GM12872 (cell line): ENCODE measurements at regions not wholly inside any gene's neighbourhood (a gene's known extent, or its start where the extent isn't known, plus 50 kb on each side); places are given as distances from the start of the nearest gene placed in this dataset.

Experiments used
- CTCF ChIP-seq: IDR thresholded peaks from 3 replicates; pipeline ENCODE4 v1.5.1; 2011; ENCODE audit warnings: low read depth, mild to moderate bottlenecking, low read length, moderate library complexity; ENCODE audit not compliant: insufficient read depth

GRCh38 chr4:3390288-3390811 lies 51.4 kb upstream of the HGFAC start:
- no peak for TF ChIP-seq CTCF

- no peak for TF ChIP-seq CTCF
Measured at GRCh38 chr4:3391422-3391821, 50.3 kb upstream of the HGFAC start.
